ENCODE measurements at regions not wholly inside any gene's neighbourhood (a gene's known extent, or its start where the extent isn't known, plus 50 kb on each side); places are given as distances from the start of the nearest gene placed in this dataset.

DNA sequence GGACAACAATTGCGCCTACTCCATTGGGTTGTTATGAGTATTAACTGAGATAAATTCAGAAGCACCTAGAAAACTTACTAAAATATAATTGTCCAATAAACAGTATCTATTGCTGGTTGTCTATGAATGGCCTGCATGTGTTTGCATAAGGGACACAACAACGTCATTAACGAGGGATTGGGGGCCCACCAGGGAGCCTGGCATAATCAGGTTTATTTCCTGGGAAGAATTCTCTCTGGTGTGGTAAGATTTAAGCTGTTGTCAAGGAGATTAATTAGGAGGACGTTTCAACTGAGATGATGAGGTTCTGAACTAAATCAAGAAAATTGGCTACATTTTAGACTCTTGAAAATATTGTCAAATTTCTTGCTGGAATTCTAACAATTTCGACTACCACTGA lies 176.1 kb upstream of the CDIN1 start:
- no peaks in the 10 kb centered on the region for H3K9me3 ChIP-seq (ENCODE audit: control insufficient read depth, insufficient read depth, low read depth, low read length)
- no peak for DNase-seq (ENCODE audit: low read depth, low spot score)
- CTCF ChIA-PET, result no interaction called here
- POLR2A ChIA-PET, result no interaction called here
- H3K27me3 ChIP-seq (ENCODE audit: control insufficient read depth, insufficient read depth, low read length), result no peaks in the 10 kb centered on the region
- TF ChIP-seq, protein P1, sequence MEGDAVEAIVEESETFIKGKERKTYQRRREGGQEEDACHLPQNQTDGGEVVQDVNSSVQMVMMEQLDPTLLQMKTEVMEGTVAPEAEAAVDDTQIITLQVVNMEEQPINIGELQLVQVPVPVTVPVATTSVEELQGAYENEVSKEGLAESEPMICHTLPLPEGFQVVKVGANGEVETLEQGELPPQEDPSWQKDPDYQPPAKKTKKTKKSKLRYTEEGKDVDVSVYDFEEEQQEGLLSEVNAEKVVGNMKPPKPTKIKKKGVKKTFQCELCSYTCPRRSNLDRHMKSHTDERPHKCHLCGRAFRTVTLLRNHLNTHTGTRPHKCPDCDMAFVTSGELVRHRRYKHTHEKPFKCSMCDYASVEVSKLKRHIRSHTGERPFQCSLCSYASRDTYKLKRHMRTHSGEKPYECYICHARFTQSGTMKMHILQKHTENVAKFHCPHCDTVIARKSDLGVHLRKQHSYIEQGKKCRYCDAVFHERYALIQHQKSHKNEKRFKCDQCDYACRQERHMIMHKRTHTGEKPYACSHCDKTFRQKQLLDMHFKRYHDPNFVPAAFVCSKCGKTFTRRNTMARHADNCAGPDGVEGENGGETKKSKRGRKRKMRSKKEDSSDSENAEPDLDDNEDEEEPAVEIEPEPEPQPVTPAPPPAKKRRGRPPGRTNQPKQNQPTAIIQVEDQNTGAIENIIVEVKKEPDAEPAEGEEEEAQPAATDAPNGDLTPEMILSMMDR (IDR thresholded peaks at IDR 0.05), result no peak
- no peak for TF ChIP-seq POLR2AphosphoS5 (IDR thresholded peaks at IDR 0.05; ENCODE audit: low read depth, low read length)
- no peak for TF ChIP-seq SIN3A (IDR thresholded peaks at IDR 0.05; ENCODE audit: borderline replicate concordance, insufficient read depth, low read depth, low read length)
- TF ChIP-seq, protein P2, sequence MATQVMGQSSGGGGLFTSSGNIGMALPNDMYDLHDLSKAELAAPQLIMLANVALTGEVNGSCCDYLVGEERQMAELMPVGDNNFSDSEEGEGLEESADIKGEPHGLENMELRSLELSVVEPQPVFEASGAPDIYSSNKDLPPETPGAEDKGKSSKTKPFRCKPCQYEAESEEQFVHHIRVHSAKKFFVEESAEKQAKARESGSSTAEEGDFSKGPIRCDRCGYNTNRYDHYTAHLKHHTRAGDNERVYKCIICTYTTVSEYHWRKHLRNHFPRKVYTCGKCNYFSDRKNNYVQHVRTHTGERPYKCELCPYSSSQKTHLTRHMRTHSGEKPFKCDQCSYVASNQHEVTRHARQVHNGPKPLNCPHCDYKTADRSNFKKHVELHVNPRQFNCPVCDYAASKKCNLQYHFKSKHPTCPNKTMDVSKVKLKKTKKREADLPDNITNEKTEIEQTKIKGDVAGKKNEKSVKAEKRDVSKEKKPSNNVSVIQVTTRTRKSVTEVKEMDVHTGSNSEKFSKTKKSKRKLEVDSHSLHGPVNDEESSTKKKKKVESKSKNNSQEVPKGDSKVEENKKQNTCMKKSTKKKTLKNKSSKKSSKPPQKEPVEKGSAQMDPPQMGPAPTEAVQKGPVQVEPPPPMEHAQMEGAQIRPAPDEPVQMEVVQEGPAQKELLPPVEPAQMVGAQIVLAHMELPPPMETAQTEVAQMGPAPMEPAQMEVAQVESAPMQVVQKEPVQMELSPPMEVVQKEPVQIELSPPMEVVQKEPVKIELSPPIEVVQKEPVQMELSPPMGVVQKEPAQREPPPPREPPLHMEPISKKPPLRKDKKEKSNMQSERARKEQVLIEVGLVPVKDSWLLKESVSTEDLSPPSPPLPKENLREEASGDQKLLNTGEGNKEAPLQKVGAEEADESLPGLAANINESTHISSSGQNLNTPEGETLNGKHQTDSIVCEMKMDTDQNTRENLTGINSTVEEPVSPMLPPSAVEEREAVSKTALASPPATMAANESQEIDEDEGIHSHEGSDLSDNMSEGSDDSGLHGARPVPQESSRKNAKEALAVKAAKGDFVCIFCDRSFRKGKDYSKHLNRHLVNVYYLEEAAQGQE (IDR thresholded peaks at IDR 0.05; ENCODE audit: insufficient read depth in 1 of 2, low read depth in 2 of 2, low read length in 1 of 2), result no peak
- TF ChIP-seq TCF7L2 (IDR thresholded peaks at IDR 0.05; ENCODE audit: low read depth, low read length), result no peak
- ATAC-seq, result no peak
- intact Hi-C loops (cut with micrococcal nuclease; ENCODE audit: unreplicated experiment), result no loop called here
- in situ Hi-C loops (cut with HindIII; ENCODE audit: low pct_unique_long_range_greater_than_20kb, low sequenced_read_pairs), result no loop called here
- H3K27ac ChIP-seq (ENCODE audit: low read length), result no peak overlapping the region
- H3K4me1 ChIP-seq (ENCODE audit: control insufficient read depth, insufficient read depth, low read length), result peaks cover 4% of the 10 kb centered on the region; the same call in 1 of the 2 replicates
- no peak overlapping the region for H3K4me3 ChIP-seq (ENCODE audit: low read depth in 2 of 2, low read length in 2 of 2)
- no TSS peak for BruUV-seq (replicated peaks)
- no peaks in the 10 kb centered on the region for H3K36me3 ChIP-seq (ENCODE audit: control insufficient read depth, insufficient read depth, low read length)

DNA sequence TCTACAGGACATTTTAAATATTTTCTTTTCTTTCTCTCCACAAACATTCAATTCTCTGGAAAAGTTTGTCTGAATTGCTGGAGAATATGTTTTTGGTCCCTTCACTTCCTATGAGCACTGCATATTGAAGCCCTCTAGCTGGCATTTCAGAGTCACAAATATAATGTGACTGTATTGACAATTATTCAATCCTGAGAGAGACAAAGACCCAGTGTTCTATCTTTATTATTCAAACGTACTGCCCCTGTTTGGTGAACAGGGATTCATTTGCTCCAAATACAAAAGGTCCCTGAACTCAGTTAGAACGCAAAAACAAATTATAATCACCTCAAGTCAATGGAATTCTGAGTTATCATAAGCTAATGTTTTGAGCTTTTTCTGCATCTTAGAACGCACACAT lies 173.1 kb upstream of the CDIN1 start:
- BruUV-seq (replicated peaks), result no TSS peak
- TF ChIP-seq, protein P2 (IDR thresholded peaks at IDR 0.05; ENCODE audit: insufficient read depth in 1 of 2, low read depth in 2 of 2, low read length in 1 of 2), result no peak
- no peak for TF ChIP-seq TCF7L2 (IDR thresholded peaks at IDR 0.05; ENCODE audit: low read depth, low read length)
- no peak for TF ChIP-seq SIN3A (IDR thresholded peaks at IDR 0.05; ENCODE audit: borderline replicate concordance, insufficient read depth, low read depth, low read length)
- TF ChIP-seq POLR2AphosphoS5 (IDR thresholded peaks at IDR 0.05; ENCODE audit: low read depth, low read length), result no peak
- TF ChIP-seq, protein P1 (IDR thresholded peaks at IDR 0.05), result no peak
- in situ Hi-C loops (cut with HindIII; ENCODE audit: low pct_unique_long_range_greater_than_20kb, low sequenced_read_pairs) (no loop called here), intact Hi-C loops (cut with micrococcal nuclease; ENCODE audit: unreplicated experiment) (no loop called here)
- Histone ChIP-seq H3K4me1 (ENCODE audit: control insufficient read depth, insufficient read depth, low read length) (peaks cover 4% of the 10 kb centered on the region; the same call in 1 of the 2 replicates), H3K27me3 (ENCODE audit: control insufficient read depth, insufficient read depth, low read length) (no peaks in the 10 kb centered on the region), H3K27ac (ENCODE audit: low read length) (no peak overlapping the region), H3K36me3 (ENCODE audit: control insufficient read depth, insufficient read depth, low read length) (no peaks in the 10 kb centered on the region), H3K9me3 (ENCODE audit: control insufficient read depth, insufficient read depth, low read depth, low read length) (no peaks in the 10 kb centered on the region), H3K4me3 (ENCODE audit: low read depth in 2 of 2, low read length in 2 of 2) (no peak overlapping the region)
- ATAC-seq (no peak), DNase-seq (ENCODE audit: low read depth, low spot score) (no peak)
- POLR2A ChIA-PET, result no interaction called here
- CTCF ChIA-PET, result no interaction called here

Data from Panc1 (cell line).